ENCODE measurements at regions not wholly inside any gene's neighbourhood (a gene's known extent, or its start where the extent isn't known, plus 50 kb on each side); places are given as distances from the start of the nearest gene placed in this dataset.

DNA sequence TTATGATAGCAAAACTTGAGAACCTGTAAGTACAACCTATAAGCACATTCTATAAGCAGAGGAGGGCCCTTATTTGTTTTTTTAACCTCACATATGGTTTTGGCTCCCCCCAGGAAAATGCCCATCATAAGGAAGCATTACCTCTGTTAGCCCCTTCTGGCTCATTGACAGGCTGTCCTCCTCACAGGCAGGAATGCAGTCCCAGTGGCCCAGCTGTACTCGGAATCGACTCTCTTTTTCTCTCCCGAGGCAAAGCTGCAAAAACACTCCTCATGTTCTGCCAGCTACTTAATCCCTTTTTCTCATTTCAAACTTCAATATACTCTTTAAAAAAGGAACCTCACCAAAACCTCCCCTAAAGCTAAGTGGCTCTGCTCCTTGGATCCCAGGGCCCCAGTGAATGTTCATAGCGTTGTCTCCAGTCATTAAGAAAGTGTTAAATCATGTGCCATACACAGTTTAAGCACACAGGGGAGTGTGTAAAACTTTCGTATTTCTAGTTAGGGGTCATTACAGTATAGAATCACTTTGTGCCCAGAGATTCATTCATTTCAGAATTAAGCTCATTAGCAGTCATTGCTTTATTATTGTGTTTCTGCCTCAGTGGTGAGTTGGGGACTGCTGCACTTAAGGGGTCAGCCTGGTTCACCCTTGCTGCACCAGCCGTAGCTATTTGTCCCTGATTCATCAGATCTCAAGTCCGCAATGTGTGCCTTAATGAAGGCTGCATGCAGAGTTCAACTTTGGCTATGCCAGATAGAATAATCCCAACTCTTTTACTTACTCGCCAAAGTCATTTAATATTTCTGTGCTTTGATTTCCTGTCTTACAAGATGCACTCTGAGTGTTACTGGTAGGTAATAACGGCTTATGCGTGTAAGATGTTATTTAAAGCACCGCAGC, 57.6 kb downstream of the JRKL start:
- TF ChIP-seq, protein P1, sequence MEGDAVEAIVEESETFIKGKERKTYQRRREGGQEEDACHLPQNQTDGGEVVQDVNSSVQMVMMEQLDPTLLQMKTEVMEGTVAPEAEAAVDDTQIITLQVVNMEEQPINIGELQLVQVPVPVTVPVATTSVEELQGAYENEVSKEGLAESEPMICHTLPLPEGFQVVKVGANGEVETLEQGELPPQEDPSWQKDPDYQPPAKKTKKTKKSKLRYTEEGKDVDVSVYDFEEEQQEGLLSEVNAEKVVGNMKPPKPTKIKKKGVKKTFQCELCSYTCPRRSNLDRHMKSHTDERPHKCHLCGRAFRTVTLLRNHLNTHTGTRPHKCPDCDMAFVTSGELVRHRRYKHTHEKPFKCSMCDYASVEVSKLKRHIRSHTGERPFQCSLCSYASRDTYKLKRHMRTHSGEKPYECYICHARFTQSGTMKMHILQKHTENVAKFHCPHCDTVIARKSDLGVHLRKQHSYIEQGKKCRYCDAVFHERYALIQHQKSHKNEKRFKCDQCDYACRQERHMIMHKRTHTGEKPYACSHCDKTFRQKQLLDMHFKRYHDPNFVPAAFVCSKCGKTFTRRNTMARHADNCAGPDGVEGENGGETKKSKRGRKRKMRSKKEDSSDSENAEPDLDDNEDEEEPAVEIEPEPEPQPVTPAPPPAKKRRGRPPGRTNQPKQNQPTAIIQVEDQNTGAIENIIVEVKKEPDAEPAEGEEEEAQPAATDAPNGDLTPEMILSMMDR (IDR thresholded peaks at IDR 0.05) = no peak
- no peaks in the 10 kb centered on the region for H3K9me3 ChIP-seq
- no peak overlapping the region for H3K27ac ChIP-seq
- no peak for DNase-seq (ENCODE audit: low spot score in 2 of 2)
- H3K27me3 ChIP-seq = no peaks in the 10 kb centered on the region
- intact Hi-C loops (cut with DNase I) = no loop called here
- H3K36me3 ChIP-seq = no peaks in the 10 kb centered on the region
- H3K4me3 ChIP-seq = no peak overlapping the region
- H3K4me1 ChIP-seq = no peaks in the 10 kb centered on the region

DNA sequence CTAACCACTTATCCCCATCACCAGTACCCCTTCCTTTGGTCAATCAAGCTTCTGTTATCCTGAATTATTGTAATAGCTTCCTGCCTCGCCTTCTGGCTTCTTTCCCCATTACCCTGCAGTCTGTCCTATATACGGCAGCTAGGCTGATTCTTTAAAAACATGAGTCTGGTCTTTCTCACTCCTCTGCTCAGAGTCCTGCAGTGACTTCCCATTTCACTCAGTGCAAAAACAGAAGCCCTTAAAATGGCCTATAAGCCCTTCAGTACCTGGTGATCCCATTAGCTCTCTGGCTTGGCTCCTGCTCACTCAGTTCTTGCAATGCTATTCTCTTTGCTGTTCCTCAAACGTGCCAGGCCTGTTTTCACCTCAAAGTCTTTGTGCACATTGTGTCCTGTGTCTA, 58.4 kb downstream of the JRKL start:
- no peak overlapping the region for H3K4me3 ChIP-seq

DNA sequence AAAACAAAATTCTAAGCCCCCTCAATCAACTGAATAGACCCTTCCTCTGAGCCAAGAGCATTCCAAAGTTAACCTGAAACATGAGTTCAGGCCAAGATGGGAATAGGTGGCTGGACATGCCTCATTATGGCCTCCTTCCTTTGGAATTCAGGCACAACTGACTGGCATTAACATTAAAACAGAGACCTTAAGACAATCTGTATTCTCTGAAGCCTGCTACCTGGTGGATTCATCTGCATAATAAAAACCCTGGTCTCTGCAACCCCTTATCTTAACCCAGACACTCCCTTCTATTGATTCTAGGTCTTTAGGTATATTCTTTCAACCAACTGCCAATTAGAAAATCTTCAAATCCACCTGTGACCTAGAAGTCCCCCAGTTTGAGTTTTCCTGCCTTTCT, 66.3 kb downstream of the JRKL start:
- intact Hi-C loops (cut with DNase I) = no loop called here

More for the DNA sequence above, 58.4 kb downstream of the JRKL start:
- Histone ChIP-seq H3K27ac (no peak overlapping the region), H3K4me1 (no peaks in the 10 kb centered on the region), H3K36me3 (no peaks in the 10 kb centered on the region), H3K27me3 (no peaks in the 10 kb centered on the region), H3K9me3 (no peaks in the 10 kb centered on the region)
- TF ChIP-seq, protein P1 (IDR thresholded peaks at IDR 0.05) = no peak
- DNase-seq (ENCODE audit: low spot score in 2 of 2) = no peak
- intact Hi-C loops (cut with DNase I) = no loop called here

DNA sequence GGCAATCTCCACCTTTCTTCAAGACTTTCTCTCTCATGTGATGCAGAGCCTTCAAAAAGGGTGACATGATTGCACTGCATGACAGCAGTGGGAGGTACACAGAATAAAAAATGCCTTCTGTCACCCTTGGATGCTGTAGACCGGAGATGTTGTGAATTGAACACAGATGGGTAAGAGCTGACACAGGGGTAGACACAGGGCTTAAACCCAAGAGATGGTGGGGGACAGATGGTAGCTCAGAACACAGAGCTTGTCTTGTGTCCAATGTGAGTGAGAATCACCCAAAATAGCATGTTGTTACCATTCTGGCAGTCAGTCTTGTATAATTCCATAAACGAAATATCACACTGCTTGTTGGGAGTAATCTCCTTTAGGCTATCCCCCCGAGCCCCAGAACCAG, 69.9 kb downstream of the JRKL start:
- no peaks in the 10 kb centered on the region for H3K27me3 ChIP-seq
- no peak overlapping the region for H3K4me3 ChIP-seq
- H3K9me3 ChIP-seq = no peaks in the 10 kb centered on the region
- H3K27ac ChIP-seq = no peak overlapping the region
- no peak for DNase-seq (ENCODE audit: low spot score in 2 of 2)
- H3K36me3 ChIP-seq = no peaks in the 10 kb centered on the region
- intact Hi-C loops (cut with DNase I) = no loop called here
- H3K4me1 ChIP-seq = peaks cover 0 to 5% of the 10 kb centered on the region in 2 donors
- TF ChIP-seq, protein P1 (IDR thresholded peaks at IDR 0.05) = no peak

More for the DNA sequence above, 66.3 kb downstream of the JRKL start:
- Histone ChIP-seq H3K4me3 (no peak overlapping the region), H3K4me1 (no peaks in the 10 kb centered on the region), H3K27ac (no peak overlapping the region), H3K9me3 (no peaks in the 10 kb centered on the region), H3K27me3 (no peaks in the 10 kb centered on the region), H3K36me3 (no peaks in the 10 kb centered on the region)
- DNase-seq (ENCODE audit: low spot score in 2 of 2) = no peak
- TF ChIP-seq, protein P1 (IDR thresholded peaks at IDR 0.05) = no peak

DNA sequence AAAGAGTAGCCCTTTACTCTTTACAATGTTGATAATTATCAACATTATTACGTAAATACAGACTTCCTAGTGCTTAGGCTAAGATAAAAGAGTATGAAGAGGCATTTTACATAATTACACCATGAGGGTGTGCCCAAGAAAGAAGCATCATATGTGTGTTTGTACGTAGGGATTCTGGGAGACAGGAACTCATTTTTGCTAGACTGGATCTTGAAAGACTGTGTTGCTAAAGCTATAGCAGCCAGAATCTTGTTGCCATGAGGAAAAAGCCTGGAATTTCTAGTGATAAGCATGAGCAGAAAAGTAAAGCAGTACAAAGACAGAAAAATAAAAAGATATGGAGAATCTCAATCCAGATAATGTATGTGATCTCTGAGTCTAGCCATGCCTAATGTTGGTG, 72.1 kb downstream of the JRKL start:
- Histone ChIP-seq H3K27ac (no peak overlapping the region), H3K36me3 (no peaks in the 10 kb centered on the region), H3K27me3 (no peaks in the 10 kb centered on the region), H3K4me3 (no peak overlapping the region), H3K4me1 (peaks cover 0 to 5% of the 10 kb centered on the region in 2 donors), H3K9me3 (no peaks in the 10 kb centered on the region)
- intact Hi-C loops (cut with DNase I) = no loop called here
- no peak for DNase-seq (ENCODE audit: low spot score in 2 of 2)
- TF ChIP-seq, protein P1 (IDR thresholded peaks at IDR 0.05) = no peak

Data from ascending aorta (tissue), 2 donors.